HG03558 (cell line): ENCODE measurements at regions not wholly inside any gene's neighbourhood (a gene's known extent, or its start where the extent isn't known, plus 50 kb on each side); places are given as distances from the start of the nearest gene placed in this dataset.
A peak's percentile ranks its signal among the peaks of the same experiment; 100 is the strongest.

Source experiments
- ATAC-seq: cut with Tn5 transposase; IDR thresholded peaks from one replicate; pipeline ENCODE4 v1.9.1; 2021; ENCODE audit warnings: moderate number of reproducible peaks; ENCODE audit not compliant: unreplicated experiment; ENCODE audit errors: extremely low read depth

DNA sequence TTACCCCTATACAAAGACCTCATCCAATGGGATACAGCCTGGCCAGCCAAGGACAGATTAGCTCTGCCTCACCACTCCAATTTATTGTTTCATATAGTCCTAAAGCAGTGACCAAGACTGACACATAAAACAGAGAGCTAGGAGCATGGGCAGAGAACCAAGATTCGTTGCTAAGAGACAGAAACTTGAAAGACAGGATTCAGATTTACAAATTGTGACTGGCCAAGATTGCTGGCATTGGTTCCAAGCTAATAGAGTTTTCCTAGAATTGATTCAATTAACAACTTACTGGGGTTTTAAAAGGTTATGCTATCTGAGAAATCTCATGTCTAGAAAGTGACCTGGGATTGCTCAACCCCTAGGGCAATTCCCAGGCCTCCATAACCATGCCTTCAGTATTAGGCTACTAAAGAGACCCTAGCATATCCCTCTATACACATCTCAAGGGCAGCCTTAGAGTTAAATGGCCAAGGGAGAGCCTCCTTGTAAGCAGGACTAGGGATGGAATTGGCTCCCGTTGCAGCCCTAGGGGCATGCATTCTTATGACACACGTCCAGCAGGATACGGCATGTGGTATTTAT, 75.6 kb downstream of the ICOS start:
- ATAC-seq, result no peak

DNA sequence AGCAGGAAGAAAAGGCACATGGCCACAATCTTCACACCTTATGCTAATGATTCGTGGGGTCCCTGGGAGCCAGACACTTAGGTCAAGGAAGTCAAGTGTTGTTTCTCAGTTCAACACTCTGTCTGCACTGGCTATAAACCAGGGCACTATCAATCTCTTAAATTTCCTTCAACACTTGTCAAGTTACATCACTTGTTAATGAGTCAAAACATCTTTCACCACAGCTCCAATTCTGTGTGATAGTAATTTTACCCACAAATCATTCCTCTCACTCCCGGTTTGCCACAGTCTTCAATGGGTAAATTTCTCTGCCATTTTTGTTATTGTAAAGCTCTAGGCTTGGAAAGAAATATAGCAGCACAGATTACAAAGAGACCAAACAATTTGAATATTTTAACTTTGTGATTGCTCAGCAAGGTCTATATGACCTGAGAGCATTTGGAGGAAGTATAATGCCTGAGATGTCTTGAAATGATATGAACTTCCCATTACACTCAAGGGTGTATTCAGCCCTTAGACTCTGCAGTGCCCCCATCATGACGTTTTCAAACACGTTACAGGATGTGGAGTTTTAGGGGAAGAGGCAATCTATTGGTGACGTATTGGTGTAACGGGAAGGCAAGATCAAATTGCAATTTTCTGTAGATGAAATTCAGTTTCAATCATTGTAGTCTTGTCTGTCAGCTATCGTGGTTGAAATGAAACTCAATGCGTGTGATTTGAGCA, 78.7 kb downstream of the ICOS start:
- no peak for ATAC-seq

DNA sequence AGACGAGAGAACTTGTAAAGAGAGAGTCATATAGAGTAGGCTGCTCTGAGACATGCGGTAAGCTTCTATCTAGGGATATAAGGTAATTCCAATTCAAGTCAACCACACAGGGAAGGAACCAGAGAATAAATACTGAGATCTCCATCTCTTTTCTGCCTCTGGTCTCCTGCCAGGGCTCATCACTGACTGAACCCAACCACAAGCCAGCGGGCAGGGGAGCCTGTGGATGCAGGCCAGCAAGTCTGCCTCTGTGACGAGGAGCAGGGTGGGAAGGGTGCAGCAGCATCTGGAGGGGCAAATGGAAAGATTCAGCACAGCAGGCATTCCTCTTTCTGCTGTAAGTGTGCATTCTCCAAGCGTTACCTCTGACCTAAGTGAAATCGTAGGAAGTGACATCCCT, 82.2 kb downstream of the ICOS start:
- ATAC-seq, result no peak

DNA sequence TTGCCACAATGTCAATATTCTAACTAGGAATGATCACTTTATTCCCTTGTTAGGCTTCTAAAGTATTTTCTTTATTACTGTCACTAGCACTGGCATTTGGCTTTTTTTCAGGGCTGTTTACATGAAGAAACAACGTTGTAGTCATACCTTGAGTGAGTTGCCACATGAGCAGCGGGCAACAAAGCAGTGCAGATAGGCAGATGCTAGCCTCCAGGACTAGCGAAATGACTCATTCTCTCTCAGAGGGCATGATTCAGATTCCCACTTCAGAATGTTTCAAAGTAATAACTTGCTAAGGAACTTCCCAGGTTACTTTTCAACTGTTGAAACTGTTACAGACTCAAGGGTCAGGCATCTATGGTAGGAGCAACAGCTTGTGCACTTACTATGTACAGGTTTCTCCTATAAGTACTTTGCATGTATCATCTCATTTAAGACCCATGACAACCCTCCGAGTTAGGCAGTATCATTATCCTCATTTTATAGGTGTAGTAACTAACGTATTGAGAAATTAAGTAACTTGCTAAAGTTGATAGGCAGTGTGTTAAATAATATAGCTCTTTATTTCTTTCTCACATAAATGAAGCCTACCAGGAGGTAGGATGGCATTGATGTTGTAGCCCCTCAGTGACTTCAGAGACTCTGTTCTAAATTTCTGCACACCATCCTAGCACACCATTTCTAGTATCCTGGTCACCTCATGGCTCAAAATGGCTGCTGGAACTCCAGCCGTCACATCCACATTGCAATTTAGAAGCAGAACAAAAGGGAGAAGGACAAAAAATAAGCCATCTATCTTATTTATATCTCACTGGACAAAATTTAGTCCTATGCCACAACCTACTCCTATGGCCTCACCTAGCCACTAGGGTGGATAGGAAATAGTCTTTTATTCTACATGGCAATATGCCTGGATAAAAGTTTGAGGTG, 83.3 kb downstream of the ICOS start:
- peak; percentile 76 for ATAC-seq

DNA sequence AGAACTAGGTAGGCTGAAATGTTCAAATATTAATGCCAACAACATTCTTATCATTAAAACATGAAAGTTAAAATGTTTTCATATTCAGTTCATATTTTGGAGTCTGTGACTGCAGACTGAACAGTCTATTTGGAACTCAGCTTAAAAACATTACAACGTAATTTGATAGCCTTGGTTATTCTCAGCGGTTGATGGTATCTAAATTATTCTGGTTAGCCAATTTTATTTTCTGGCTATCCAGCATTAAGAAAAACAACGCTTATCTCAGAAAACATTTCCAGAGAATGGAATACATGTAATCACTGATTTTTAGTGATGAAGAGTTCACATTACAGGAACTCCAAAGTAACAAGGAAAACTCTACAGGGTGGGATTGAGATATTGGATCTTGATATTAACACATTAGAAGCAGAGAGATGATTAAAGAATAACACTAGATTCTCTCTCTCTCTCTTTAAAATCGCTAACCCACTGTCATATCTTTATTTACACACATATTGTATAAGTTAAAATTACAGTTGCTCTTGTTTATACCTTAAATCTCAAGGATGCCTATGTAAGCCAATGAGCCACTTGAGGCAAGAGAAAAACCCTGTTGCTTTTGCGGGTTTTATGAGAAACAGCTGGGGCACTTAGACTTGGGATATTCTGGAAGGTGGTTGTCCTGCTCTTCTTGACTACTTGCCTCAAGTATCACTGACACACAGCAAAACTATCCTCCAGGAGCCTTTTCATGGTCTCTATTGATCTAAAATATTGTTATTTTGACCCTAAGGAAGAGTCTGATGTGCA, 84.9 kb downstream of the ICOS start:
- ATAC-seq, result no peak

DNA sequence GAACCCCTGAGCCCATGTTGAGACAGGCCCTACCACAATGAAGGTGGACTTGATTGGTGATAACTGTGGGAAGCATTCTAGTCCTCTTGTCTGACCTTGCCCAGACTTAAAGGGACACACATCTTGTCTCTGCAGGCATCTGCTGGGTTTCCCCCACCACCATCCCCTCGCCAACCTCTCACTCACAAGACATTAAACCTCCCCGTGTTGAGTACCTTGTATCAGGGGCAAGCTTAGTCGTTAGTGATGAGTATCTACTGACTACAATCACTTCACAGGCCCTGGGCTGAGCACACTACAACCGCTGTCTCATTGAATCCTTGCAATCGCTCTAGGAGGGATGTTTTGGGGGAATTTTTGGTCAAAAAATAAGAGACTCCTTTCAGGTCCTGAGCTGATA, 86.0 kb downstream of the ICOS start:
- ATAC-seq, result no peak

DNA sequence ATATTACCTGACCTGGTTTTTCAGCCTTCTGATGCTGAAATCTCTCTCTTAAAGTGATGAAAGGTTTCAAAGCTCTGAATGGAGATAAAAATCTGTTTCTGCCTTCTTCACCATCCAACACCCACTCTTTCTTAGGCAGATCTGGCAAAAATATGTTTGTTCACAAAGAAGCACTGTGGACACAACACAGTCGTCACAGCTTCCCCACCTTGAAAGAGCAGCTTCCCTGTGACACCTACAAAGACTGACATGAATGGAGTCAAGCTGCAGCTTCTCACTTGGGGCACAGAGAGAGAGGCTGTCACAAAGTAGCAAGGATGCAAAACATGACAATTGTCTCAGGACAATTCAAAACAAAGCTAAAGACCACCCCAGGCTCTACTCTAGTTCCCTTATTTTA, 86.5 kb downstream of the ICOS start:
- ATAC-seq, result no peak

DNA sequence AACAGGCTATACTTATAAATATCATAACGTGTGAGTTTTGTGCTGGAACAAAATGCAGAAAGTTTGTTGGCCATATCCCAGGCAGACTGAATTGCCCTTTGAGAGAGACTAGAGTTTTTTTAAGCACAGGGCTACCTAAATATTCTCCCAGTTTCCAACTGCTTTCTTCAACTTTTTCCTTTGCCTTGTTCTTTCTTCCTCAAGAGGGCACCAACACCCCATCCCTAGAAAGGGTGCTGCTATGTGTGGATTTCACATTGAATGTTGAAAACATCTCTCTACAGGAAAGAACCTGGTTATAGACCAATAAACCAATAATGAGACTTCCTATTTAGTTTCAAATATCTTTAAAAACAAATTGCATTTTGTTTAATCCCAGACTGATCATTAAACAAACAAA, 87.9 kb downstream of the ICOS start:
- ATAC-seq, result no peak

DNA sequence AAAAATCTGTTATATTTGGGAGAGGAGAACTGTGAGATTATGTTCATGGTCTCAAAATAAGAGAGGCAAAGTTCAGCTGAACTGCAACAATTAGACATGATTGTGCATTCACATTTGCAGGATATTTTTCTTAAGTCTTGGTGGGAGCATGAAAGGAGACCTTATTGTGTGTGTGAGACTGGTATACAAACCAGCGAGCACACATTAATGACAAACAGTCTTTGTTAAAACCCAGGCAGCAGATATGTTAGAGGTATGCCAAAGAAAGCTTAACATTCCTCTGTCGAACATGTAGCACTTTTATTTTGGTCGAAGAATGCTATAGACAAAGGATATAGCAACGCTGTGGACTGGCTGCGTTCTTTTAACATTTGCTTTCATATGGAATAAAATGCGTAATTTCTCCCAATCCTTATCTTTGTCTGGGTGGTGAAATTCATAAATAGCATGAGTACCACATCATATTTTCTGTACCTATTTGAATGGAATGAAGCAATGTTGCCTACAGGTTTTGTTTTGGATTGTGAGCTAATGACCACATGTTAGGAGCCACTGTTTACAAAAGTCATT, 88.4 kb downstream of the ICOS start:
- ATAC-seq, result no peak

DNA sequence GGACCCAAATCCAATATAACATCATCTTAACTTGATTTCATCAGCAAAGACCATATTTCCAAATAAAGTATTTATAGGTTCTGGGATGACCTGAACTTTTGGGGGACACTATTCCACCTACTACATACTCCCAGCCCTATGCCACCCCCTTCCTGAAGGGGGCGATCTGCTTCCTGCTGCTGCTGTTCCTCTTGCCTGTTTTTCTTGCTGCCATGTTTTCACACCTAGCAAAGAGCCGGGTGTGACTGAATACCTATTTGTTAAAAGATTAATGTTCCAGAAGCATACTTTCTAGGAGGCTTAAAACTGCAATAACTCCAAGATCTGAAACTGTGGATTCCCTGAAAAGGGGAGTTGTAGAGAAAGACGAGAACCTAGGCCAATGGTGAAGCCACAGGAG, 89.7 kb downstream of the ICOS start:
- ATAC-seq, result no peak

DNA sequence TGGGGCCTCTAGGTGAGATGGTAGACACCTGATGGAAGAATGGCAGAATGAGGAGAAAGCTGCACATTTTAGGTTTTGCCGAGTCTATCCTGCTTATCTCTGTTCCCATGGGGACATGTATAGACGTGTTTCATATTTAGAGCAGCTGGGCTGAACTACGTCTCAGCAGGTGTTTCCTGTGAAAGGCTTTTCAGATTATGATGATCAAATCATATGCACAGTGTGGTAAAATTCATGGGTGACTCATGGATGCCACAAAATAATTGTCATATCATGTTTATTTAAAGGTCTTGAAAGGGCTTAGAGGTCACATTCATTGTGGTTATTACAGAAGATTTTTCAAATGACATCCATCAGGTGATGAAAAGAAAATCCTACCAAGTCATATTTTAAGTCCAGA, 90.5 kb downstream of the ICOS start:
- ATAC-seq, result peak; percentile 95

DNA sequence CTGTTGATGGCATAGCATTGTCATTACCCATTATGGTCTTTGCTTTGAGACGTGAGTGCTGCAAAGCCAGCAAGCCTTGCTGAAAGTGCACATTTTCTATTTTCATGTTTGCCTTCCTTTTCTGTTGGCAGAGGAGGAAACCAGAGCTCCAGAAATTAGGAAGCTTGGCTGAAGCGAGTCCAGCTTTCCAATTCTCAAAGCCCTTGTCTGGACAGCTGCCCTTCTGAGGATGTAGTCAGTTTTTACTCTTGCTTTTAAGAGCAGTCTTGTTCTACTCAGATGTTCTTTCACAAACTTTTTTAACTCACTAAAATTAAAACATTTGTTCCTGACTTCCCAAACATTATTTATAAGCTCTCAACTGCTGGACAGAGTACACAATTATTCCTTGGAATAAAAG, 93.8 kb downstream of the ICOS start:
- ATAC-seq, result no peak

DNA sequence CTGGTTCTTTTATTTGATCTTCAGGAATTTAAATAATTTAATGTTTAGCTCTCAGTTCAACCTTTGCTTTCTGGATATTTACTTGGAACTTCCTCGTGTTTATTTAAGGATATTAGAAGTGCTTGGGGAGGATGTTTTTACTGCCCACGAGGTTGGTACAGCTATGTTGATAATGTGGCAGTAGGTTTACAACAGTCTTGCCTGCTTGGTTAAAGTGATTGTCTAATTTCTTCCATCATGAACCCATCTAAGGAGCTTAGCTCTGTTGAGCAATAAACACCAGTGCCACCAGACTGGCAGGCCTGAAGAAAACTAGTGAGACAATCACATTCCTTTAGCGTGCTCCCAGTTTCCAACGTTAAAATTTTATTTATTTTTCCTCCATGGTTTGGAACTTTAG, 94.5 kb downstream of the ICOS start:
- ATAC-seq, result no peak

DNA sequence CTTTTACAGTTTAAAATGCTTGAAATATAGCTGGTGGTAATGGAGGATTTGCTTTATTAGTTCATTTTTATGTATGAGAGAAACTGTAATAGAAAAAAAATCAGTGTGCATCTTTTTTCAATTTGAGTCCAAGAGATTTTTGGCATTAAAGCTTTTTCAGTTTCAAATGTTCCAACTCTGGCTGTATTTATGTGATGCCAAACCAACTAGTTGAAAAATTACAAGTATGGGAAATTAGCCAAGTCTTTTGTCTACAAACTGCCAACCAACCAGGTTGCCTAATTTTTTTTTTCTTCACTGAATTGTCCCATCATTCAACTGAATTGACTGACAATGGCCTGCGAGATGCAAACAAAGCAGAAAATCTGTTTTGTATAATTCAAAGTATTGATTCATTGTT, 95.7 kb downstream of the ICOS start:
- no peak for ATAC-seq

DNA sequence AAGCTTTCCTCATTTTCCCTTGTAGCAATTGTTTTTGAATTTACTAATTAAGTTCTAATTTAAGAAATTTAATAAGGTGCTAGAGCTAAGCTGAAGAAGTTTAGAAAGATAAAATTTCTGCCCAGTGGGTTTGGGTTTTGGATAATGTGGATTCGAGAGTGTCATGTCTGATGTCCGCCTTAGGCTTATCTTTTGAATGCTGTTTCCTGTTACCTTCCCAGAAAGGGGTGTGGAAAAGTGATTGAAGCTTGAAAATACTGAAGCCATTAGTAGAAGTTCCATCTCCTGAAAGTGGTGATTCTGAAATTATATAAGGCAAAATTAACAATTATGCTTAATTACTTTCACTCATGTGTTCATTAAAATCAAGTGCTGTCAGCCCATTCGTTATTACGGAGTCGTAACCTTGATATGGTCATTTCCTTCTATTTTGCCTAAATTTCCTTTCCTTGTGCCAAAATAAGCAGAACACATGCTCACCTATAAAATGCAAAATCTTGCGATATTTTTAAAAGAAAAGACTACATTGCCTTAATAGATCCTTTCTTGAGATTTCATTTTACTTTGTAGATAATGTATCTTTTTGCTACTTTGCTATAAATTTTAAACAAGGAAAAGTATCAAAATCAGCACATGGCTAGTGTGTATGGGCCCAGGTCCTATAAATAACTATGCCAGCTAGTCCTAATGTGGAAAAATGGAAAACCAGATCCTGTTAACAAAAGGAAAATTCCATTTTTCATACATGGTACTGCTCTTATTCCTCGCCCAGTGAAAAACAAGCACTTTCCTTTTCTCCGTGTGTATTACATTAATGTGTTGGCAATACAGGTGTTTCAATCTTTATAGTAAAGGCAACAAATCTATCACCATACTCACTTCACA, 97.3 kb downstream of the ICOS start:
- ATAC-seq, result no peak

DNA sequence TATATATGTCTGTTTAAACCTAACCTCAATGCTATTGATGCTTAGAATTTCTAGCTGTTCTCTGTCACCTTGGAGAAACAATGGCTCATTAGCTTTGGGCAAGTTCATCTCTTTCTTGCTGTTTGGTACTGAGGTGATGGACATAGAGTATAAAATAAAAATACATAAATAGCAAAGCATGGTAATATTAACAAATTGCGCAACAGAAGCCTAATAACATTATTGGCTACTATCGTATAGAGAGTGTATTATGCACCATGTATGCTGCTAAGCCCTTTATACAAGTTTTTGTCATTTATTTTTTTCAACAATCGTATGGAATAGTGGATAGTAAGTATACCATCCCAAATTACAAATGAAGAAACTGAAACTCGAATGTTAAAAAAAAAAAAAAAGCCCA, 100.1 kb downstream of the ICOS start:
- no peak for ATAC-seq

DNA sequence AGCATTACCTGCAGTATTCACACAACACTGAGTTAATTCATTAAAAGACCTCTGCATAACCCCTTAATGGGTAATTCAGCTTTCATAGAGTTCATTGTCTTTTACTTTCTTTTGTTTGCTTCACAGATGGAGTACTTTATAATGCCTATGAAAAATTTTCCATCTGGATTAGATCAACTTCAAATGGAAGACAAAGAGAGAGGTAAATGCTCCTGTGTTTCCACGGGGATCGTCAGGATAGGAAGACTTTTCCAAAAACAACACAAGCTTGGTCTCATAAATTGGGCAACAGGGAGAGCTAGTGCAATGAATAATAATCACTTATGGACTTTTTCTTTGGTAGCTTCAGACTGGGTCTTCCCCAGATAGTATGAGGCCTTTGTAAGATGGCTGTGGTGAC, 100.7 kb downstream of the ICOS start:
- no peak for ATAC-seq

DNA sequence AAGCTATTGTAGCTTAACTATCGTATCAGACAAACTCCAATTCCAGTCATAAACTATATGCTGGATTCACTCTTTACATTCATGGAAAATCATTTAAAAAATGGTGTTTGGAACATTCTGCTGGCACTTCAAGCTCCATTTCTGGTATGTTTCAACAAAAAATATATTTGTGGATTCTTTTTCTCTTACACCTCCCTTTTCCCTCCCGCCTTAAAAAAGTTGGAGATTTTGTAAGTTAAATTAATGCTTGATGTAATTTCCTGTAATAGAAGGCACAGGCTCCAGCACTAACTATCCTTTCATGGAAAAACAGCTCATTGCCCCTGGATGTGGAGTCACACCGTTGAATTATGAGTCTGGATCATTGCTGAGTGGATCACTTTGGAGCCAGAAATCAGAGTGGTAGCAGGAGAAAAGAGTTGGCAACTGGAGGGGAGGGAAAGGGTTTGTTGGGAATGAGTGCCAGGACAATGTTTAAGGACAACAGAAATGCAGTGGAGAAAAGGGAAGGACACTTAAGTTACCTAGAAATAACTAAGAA, 102.8 kb downstream of the ICOS start:
- no peak for ATAC-seq

DNA sequence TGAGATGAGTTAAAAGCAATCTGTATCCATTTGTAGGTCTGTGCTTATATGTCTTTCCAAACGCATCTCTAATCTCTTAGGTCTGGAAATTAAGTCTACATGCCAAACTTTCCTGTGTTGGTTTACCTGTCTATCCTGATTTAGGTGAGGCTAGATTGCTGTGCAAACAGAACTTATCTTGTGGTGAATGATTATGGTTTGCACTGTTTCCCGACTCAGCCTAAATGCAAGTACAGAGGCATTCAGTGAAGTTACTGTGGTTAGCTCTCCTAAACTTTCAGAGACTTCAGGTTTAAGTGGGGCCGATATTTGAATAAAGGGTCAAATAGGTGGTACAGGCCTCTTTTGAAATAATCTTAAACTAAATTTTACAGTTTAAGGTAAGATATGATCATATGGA, 103.5 kb downstream of the ICOS start:
- no peak for ATAC-seq
